Mesenchymal stem cell (in vitro differentiated cells and primary cell): ENCODE measurements at regions not wholly inside any gene's neighbourhood (a gene's known extent, or its start where the extent isn't known, plus 50 kb on each side); places are given as distances from the start of the nearest gene placed in this dataset.
A peak's percentile ranks its signal among the peaks of the same experiment; 100 is the strongest.

Experiments used
- DNase-seq: peaks from one replicate; pipeline ENCODE4 v3.0.0-alpha.2; 2013
- H2AFZ ChIP-seq: one replicate; pipeline ENCODE4 v1.6.1; 2013; ENCODE audit warnings: low read depth, mild to moderate bottlenecking, control low read depth, inconsistent platforms, low read length, moderate library complexity
- H2AK5ac ChIP-seq: 2 replicates; pipeline ENCODE4 v1.6.1; 2013; ENCODE audit warnings: low read length, moderate library complexity, mild to moderate bottlenecking, inconsistent platforms; ENCODE audit not compliant: severe bottlenecking
- H2BK120ac ChIP-seq: one replicate; pipeline ENCODE4 v1.6.1; 2013; ENCODE audit warnings: low read depth, mild to moderate bottlenecking, inconsistent platforms, low read length, moderate library complexity
- H2BK12ac ChIP-seq, 2 experiments: one replicate each; pipeline ENCODE4 v1.6.1; 2013; ENCODE audit warnings: inconsistent platforms in 2 of 2, low read length in 2 of 2, mild to moderate bottlenecking in 2 of 2, moderate library complexity in 2 of 2, control low read depth in 1 of 2
- H2BK15ac ChIP-seq: one replicate; pipeline ENCODE4 v1.6.1; 2013; ENCODE audit warnings: mild to moderate bottlenecking, low read depth, inconsistent platforms; ENCODE audit not compliant: poor library complexity, severe bottlenecking
- H2BK5ac ChIP-seq: 2 replicates; pipeline ENCODE4 v1.6.1; 2013; ENCODE audit warnings: low read depth, mild to moderate bottlenecking, low read length, control low read depth, inconsistent platforms; ENCODE audit not compliant: poor library complexity, severe bottlenecking
- H3K14ac ChIP-seq, 2 experiments: one replicate each; pipeline ENCODE4 v1.6.1; 2013; ENCODE audit warnings: inconsistent platforms in 2 of 2, low read length in 2 of 2, control low read depth in 1 of 2, mild to moderate bottlenecking in 1 of 2, moderate library complexity in 1 of 2
- H3K18ac ChIP-seq, 2 experiments: one replicate each; pipeline ENCODE4 v1.6.1; 2013; ENCODE audit warnings: inconsistent platforms in 2 of 2, low read length in 2 of 2, control low read depth in 1 of 2, low read depth in 1 of 2, mild to moderate bottlenecking in 1 of 2
- H3K23ac ChIP-seq, 2 experiments: one replicate each; pipeline ENCODE4 v1.6.1; 2013; ENCODE audit warnings: inconsistent platforms in 2 of 2, low read length in 2 of 2, mild to moderate bottlenecking in 2 of 2, moderate library complexity in 2 of 2, control low read depth in 1 of 2
- H3K27ac ChIP-seq: 2 replicates; pipeline ENCODE4 v1.5.1; 2013; ENCODE audit warnings: mild to moderate bottlenecking, moderate library complexity, low read length, control low read depth, inconsistent platforms; ENCODE audit not compliant: poor library complexity, severe bottlenecking
- H3K27me3 ChIP-seq, 2 experiments: 2 replicates each; pipeline versions ENCODE4 v1.6.1 to v1.7.0; 2013; ENCODE audit warnings: low read length in 2 of 2, mild to moderate bottlenecking in 2 of 2, moderate library complexity in 2 of 2, control low read depth in 1 of 2, inconsistent platforms in 1 of 2; ENCODE audit not compliant: control insufficient read depth in 1 of 2, insufficient read depth in 1 of 2
- H3K36me3 ChIP-seq, 2 experiments: 2 replicates each; pipeline versions ENCODE4 v1.6.1 to v1.7.0; 2013; ENCODE audit warnings: low read length in 2 of 2, control low read depth in 1 of 2, inconsistent platforms in 1 of 2, low read depth in 1 of 2, mild to moderate bottlenecking in 1 of 2; ENCODE audit not compliant: insufficient read depth in 2 of 2, control insufficient read depth in 1 of 2
- H3K4ac ChIP-seq, 2 experiments: one replicate each; pipeline ENCODE4 v1.6.1; 2013; ENCODE audit warnings: inconsistent platforms in 2 of 2, low read length in 2 of 2, mild to moderate bottlenecking in 2 of 2, moderate library complexity in 2 of 2, control low read depth in 1 of 2, low read depth in 1 of 2
- H3K4me1 ChIP-seq: 2 replicates; pipeline ENCODE4 v1.6.1; 2013; ENCODE audit warnings: low read depth, low read length, control low read depth; ENCODE audit not compliant: control insufficient read depth, insufficient read depth
- H3K4me2 ChIP-seq: 2 replicates; pipeline ENCODE4 v1.6.1; 2013; ENCODE audit warnings: low read length, mild to moderate bottlenecking, inconsistent platforms; ENCODE audit not compliant: poor library complexity, severe bottlenecking
- H3K4me3 ChIP-seq, 2 experiments: 2 replicates each; pipeline versions ENCODE4 v1.5.1 to v1.7.0; 2013; ENCODE audit warnings: low read length in 2 of 2, mild to moderate bottlenecking in 2 of 2, control low read depth in 1 of 2, low read depth in 1 of 2; ENCODE audit not compliant: insufficient read depth in 1 of 2
- H3K79me1 ChIP-seq: replicated peaks from 2 replicates; pipeline ENCODE4 v1.6.1; 2013; ENCODE audit warnings: mild to moderate bottlenecking, control low read depth, low read length, inconsistent platforms; ENCODE audit not compliant: poor library complexity, severe bottlenecking
- H3K9ac ChIP-seq: 2 replicates; pipeline ENCODE4 v1.7.0; 2013; ENCODE audit warnings: mild to moderate bottlenecking, low read length, moderate library complexity
- H3K9me3 ChIP-seq: 2 replicates; pipeline ENCODE4 v1.7.0; 2013; ENCODE audit warnings: mild to moderate bottlenecking, low read length; ENCODE audit not compliant: control insufficient read depth
- H4K8ac ChIP-seq: one replicate; pipeline ENCODE4 v1.6.1; 2013; ENCODE audit warnings: inconsistent platforms, mild to moderate bottlenecking, low read length, moderate library complexity
- H4K91ac ChIP-seq: one replicate; pipeline ENCODE4 v1.6.1; 2013; ENCODE audit warnings: mild to moderate bottlenecking, low read length, inconsistent platforms
- WGBS: methylation state at CpG from one replicate; pipeline ENCODE4 v1.1.7; 2013; ENCODE audit warnings: mixed read lengths; 5-methylcytosine and 5-hydroxymethylcytosine counted together

DNA sequence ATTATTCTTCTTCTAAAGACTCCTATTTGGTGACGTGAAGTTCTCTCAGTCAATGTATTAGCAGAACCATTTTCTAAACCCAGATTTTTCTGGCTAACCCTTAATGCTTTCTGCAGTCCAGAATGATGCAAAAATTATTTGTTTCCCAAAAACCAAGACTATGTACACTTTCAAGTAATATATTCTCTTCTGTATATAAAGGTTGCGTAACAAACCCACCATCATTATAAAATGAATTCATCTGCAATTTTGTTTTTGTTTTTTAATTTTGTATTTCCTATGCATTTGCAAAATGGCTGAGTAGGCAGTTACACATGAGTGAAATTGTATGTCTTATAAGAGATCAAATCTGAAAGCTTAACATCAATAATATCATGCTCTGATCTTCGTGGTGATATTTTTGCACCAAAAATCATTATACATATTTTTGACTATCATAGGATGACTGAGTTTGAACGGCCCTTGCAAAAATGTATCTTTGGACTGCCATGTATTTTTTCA lies 593.6 kb downstream of the ZIC1 start:
- 100% methylated on average over 1 of the region's 4 CpGs for WGBS
- Histone ChIP-seq H2BK12ac (no peak overlapping the region), H2BK120ac (no peak overlapping the region), H3K36me3 (no peaks in the 10 kb centered on the region), H3K14ac (no peak overlapping the region), H3K79me1 (no peaks in the 10 kb centered on the region), H3K27ac (no peak overlapping the region), H3K4me3 (no peak overlapping the region), H4K91ac (no peak overlapping the region), H3K9ac (no peak overlapping the region), H3K23ac (no peak overlapping the region), H3K18ac (no peak overlapping the region), H4K8ac (no peak overlapping the region), H2AFZ (no peak overlapping the region), H3K4me2 (no peak overlapping the region), H2AK5ac (no peak overlapping the region), H3K27me3 (no peaks in the 10 kb centered on the region), H2BK15ac (no peak overlapping the region), H3K4ac (no peak overlapping the region), H3K4me1 (no peaks in the 10 kb centered on the region), H2BK5ac (no peak overlapping the region), H3K9me3 (no peaks in the 10 kb centered on the region)
- no peak for DNase-seq

DNA sequence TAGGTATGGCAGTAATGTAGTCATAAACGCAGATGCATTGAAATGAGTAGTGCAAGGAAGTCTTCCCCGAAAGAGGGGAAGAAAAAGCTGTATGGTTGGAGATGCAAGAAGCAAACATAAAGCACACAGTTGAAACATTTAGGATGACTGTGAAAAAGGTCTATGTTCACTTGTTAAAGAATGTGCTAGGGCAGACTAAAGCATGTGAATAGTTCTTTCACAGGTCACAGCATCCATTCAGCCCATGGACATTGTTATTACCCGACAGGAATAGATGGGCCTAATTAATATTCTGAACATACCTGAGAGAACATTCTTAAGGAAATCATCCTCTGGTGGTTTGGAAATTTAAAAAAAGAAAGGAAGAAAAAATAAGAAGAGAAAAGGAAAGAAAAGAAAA lies 595.2 kb downstream of the ZIC1 start:
- no peak overlapping the region for H2AFZ ChIP-seq
- no peak for DNase-seq
- no peak overlapping the region for H3K18ac ChIP-seq
- H3K4ac ChIP-seq: no peak overlapping the region
- H3K79me1 ChIP-seq: no peaks in the 10 kb centered on the region
- no peak overlapping the region for H3K27ac ChIP-seq
- no peaks in the 10 kb centered on the region for H3K36me3 ChIP-seq
- H2BK12ac ChIP-seq: no peak overlapping the region
- no peak overlapping the region for H2AK5ac ChIP-seq
- H3K4me3 ChIP-seq: no peak overlapping the region
- no peak overlapping the region for H2BK120ac ChIP-seq
- no peak overlapping the region for H3K9ac ChIP-seq
- no peak overlapping the region for H2BK15ac ChIP-seq
- H3K27me3 ChIP-seq: no peaks in the 10 kb centered on the region
- WGBS: 100% methylated on average over 2 of the region's 3 CpGs
- H4K91ac ChIP-seq: no peak overlapping the region
- H3K4me1 ChIP-seq: no peaks in the 10 kb centered on the region
- no peak overlapping the region for H3K14ac ChIP-seq
- no peak overlapping the region for H4K8ac ChIP-seq
- no peak overlapping the region for H2BK5ac ChIP-seq
- H3K4me2 ChIP-seq: no peak overlapping the region
- H3K23ac ChIP-seq: no peak overlapping the region
- H3K9me3 ChIP-seq: no peaks in the 10 kb centered on the region

- Histone ChIP-seq H2BK5ac (no peak overlapping the region), H3K4me1 (no peaks in the 10 kb centered on the region), H3K4me2 (no peak overlapping the region), H2BK120ac (no peak overlapping the region), H3K9me3 (no peaks in the 10 kb centered on the region), H4K91ac (no peak overlapping the region), H3K27ac (no peak overlapping the region), H3K23ac (no peak overlapping the region), H3K4me3 (no peak overlapping the region), H4K8ac (no peak overlapping the region), H2BK15ac (no peak overlapping the region), H3K27me3 (no peaks in the 10 kb centered on the region), H3K79me1 (no peaks in the 10 kb centered on the region), H2AFZ (no peak overlapping the region), H3K14ac (no peak overlapping the region), H3K18ac (no peak overlapping the region), H2BK12ac (no peak overlapping the region), H3K4ac (no peak overlapping the region), H2AK5ac (no peak overlapping the region), H3K9ac (no peak overlapping the region), H3K36me3 (no peaks in the 10 kb centered on the region)
- no peak for DNase-seq
- WGBS: no CpG with 5 or more reads among the region's 2 CpGs
Measured at GRCh38 chr3:148005456-148005855, 596.3 kb downstream of the ZIC1 start.

GRCh38 chr3:148006508-148006907 lies 597.3 kb downstream of the ZIC1 start:
- Histone ChIP-seq H3K4me1 (no peaks in the 10 kb centered on the region), H2AFZ (no peak overlapping the region), H3K4me3 (no peak overlapping the region), H2BK12ac (peak overlapping the region in 1 of 2 experiments; percentile 57), H3K27me3 (no peaks in the 10 kb centered on the region), H2BK120ac (no peak overlapping the region), H3K4me2 (no peak overlapping the region), H3K9me3 (no peaks in the 10 kb centered on the region), H3K14ac (no peak overlapping the region), H2BK15ac (no peak overlapping the region), H4K8ac (no peak overlapping the region), H2BK5ac (no peak overlapping the region), H4K91ac (no peak overlapping the region), H3K23ac (no peak overlapping the region), H3K18ac (no peak overlapping the region), H2AK5ac (no peak overlapping the region), H3K4ac (no peak overlapping the region), H3K27ac (no peak overlapping the region), H3K9ac (no peak overlapping the region), H3K36me3 (no peaks in the 10 kb centered on the region), H3K79me1 (no peaks in the 10 kb centered on the region)
- peak; percentile 35 for DNase-seq
